GM23338 (cell line): ENCODE measurements at regions not wholly inside any gene's neighbourhood (a gene's known extent, or its start where the extent isn't known, plus 50 kb on each side); places are given as distances from the start of the nearest gene placed in this dataset.

ENCODE experiments used
- ATAC-seq: fragments of 200-7000 bp; cut with Tn5 transposase; 3 replicates; pipeline ENCODE4 v1.9.1; 2020
- DNase-seq: peaks from one replicate; pipeline ENCODE4 v3.0.0-alpha.2; 2015; ENCODE audit warnings: low spot score
- H2AFZ ChIP-seq: fragments of 200-600 bp; sonication (generic); 2 replicates; pipeline ENCODE4 v1.8.0; 2016; ENCODE audit warnings: antibody characterized with exemption, mild to moderate bottlenecking, moderate library complexity
- H3F3A ChIP-seq: fragments of 200-600 bp; sonication (generic); replicated peaks from 2 replicates; pipeline ENCODE4 v1.8.0; 2017; ENCODE audit warnings: antibody characterized with exemption, mixed run types, low read depth
- H3K27ac ChIP-seq: fragments of 200-600 bp; sonication (generic); 2 replicates; pipeline ENCODE4 v1.6.1; 2016; ENCODE audit warnings: low read depth
- H3K27me3 ChIP-seq: fragments of 200-600 bp; sonication (generic); 2 replicates; pipeline ENCODE4 v1.8.0; 2016; ENCODE audit warnings: mild to moderate bottlenecking, mixed run types, moderate library complexity; ENCODE audit not compliant: insufficient read depth
- H3K36me3 ChIP-seq: fragments of 200-600 bp; sonication (generic); 2 replicates; pipeline ENCODE4 v1.8.0; 2016; ENCODE audit warnings: mild to moderate bottlenecking; ENCODE audit not compliant: insufficient read depth
- H3K4me1 ChIP-seq: fragments of 200-600 bp; sonication (generic); 2 replicates; pipeline ENCODE4 v1.8.0; 2016; ENCODE audit warnings: mild to moderate bottlenecking, moderate library complexity; ENCODE audit not compliant: insufficient read depth
- H3K4me2 ChIP-seq: fragments of 200-600 bp; sonication (generic); 2 replicates; pipeline ENCODE4 v1.7.1; 2017; ENCODE audit warnings: mixed run types
- H3K4me3 ChIP-seq: fragments of 200-600 bp; sonication (generic); 2 replicates; pipeline ENCODE4 v1.6.1; 2016; ENCODE audit warnings: mixed run types
- H3K79me2 ChIP-seq: fragments of 200-600 bp; sonication (generic); replicated peaks from 2 replicates; pipeline ENCODE4 v1.8.0; 2017; ENCODE audit warnings: mild to moderate bottlenecking; ENCODE audit not compliant: insufficient read depth
- H3K9me2 ChIP-seq: fragments of 200-600 bp; sonication (generic); 2 replicates; pipeline ENCODE4 v1.8.0; 2017; ENCODE audit not compliant: insufficient read depth
- H4K20me1 ChIP-seq: fragments of 200-600 bp; sonication (generic); replicated peaks from 2 replicates; pipeline ENCODE4 v1.8.0; 2017; ENCODE audit warnings: mild to moderate bottlenecking; ENCODE audit not compliant: insufficient read depth
- H3K27ac Mint-ChIP-seq: 2 replicates; pipeline ENCODE4 v1.8.0; 2020; ENCODE audit warnings: inconsistent platforms, mild to moderate bottlenecking, moderate library complexity, mixed read lengths
- H3K27me3 Mint-ChIP-seq: 3 replicates; pipeline ENCODE4 v1.8.0; 2022; ENCODE audit warnings: low read depth, mild to moderate bottlenecking, moderate library complexity, mixed read lengths, inconsistent platforms; ENCODE audit not compliant: insufficient read depth, poor library complexity
- H3K36me3 Mint-ChIP-seq: 3 replicates; pipeline ENCODE4 v1.8.0; 2021; ENCODE audit warnings: low read depth, mild to moderate bottlenecking, inconsistent platforms, moderate library complexity, mixed read lengths
- H3K4me1 Mint-ChIP-seq: 3 replicates; pipeline ENCODE4 v1.8.0; 2020; ENCODE audit warnings: mild to moderate bottlenecking, inconsistent platforms, mixed read lengths
- H3K4me3 Mint-ChIP-seq: 3 replicates; pipeline ENCODE4 v1.8.0; 2021; ENCODE audit warnings: moderate library complexity, mild to moderate bottlenecking, inconsistent platforms, mixed read lengths
- H3K9me3 Mint-ChIP-seq: 3 replicates; pipeline ENCODE4 v1.8.0; 2020; ENCODE audit warnings: moderate library complexity, mild to moderate bottlenecking, inconsistent platforms, mixed read lengths
- CREB1 ChIP-seq: fragments of 250-450 bp; sonication (Bioruptor Pico); IDR thresholded peaks from 2 replicates; pipeline ENCODE4 v1.5.0; 2020; ENCODE audit warnings: low read depth, mild to moderate bottlenecking, moderate library complexity
- CTCF ChIP-seq, 2 experiments: fragments of 200-600 bp in 1 of 2; sonication (generic) in 1 of 2; conservative IDR thresholded peaks; 2 replicates each; pipeline versions ENCODE4 v1.5.1 to v1.6.1; 2016 to 2017; ENCODE audit warnings: antibody characterized with exemption in 2 of 2, low read depth in 2 of 2, mild to moderate bottlenecking in 2 of 2, moderate library complexity in 1 of 2
- EZH2 ChIP-seq: fragments of 200-600 bp; sonication (generic); IDR thresholded peaks from one replicate; pipeline ENCODE4 v1.8.0; 2017; ENCODE audit warnings: antibody characterized with exemption, mild to moderate bottlenecking, low read depth; ENCODE audit not compliant: unreplicated experiment
- EZH2phosphoT487 ChIP-seq: fragments of 200-600 bp; sonication (generic); IDR thresholded peaks from one replicate; pipeline ENCODE4 v1.8.1; 2018; ENCODE audit warnings: antibody characterized with exemption; ENCODE audit not compliant: unreplicated experiment
- STAT1 ChIP-seq: IDR thresholded peaks from one replicate; pipeline ENCODE4 v1.6.1; 2016; ENCODE audit warnings: antibody characterized with exemption; ENCODE audit not compliant: unreplicated experiment
- ZNF331 ChIP-seq: fragments of 250-450 bp; sonication (Bioruptor Pico); IDR thresholded peaks from 2 replicates; pipeline ENCODE4 v1.5.0; 2020; ENCODE audit warnings: low read depth, mild to moderate bottlenecking, moderate library complexity
- TF ChIP-seq, protein P1 (sequence below): IDR thresholded peaks from one replicate; pipeline ENCODE4 v1.6.1; 2018; ENCODE audit warnings: antibody characterized with exemption; ENCODE audit not compliant: unreplicated experiment

- TF ChIP-seq, protein P1, sequence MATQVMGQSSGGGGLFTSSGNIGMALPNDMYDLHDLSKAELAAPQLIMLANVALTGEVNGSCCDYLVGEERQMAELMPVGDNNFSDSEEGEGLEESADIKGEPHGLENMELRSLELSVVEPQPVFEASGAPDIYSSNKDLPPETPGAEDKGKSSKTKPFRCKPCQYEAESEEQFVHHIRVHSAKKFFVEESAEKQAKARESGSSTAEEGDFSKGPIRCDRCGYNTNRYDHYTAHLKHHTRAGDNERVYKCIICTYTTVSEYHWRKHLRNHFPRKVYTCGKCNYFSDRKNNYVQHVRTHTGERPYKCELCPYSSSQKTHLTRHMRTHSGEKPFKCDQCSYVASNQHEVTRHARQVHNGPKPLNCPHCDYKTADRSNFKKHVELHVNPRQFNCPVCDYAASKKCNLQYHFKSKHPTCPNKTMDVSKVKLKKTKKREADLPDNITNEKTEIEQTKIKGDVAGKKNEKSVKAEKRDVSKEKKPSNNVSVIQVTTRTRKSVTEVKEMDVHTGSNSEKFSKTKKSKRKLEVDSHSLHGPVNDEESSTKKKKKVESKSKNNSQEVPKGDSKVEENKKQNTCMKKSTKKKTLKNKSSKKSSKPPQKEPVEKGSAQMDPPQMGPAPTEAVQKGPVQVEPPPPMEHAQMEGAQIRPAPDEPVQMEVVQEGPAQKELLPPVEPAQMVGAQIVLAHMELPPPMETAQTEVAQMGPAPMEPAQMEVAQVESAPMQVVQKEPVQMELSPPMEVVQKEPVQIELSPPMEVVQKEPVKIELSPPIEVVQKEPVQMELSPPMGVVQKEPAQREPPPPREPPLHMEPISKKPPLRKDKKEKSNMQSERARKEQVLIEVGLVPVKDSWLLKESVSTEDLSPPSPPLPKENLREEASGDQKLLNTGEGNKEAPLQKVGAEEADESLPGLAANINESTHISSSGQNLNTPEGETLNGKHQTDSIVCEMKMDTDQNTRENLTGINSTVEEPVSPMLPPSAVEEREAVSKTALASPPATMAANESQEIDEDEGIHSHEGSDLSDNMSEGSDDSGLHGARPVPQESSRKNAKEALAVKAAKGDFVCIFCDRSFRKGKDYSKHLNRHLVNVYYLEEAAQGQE = no peak
- no peak for TF ChIP-seq CTCF (conservative IDR thresholded peaks at IDR 0.05; ENCODE audit: low read depth in 2 of 2)
- no peak for TF ChIP-seq ZNF331 (CRISPR knock-in tag)
- TF ChIP-seq EZH2phosphoT487 = no peak
- TF ChIP-seq EZH2 = no peak
- no peak for TF ChIP-seq CREB1 (CRISPR knock-in tag)
Measured at GRCh38 chr1:61517345-61517744, 207.6 kb downstream of the TM2D1 start (continued).

GRCh38 chr1:61515096-61515495 lies 209.8 kb downstream of the TM2D1 start:
- Histone ChIP-seq H3K4me3 (no peak overlapping the region), H3K79me2 (no peaks in the 10 kb centered on the region), H3K27me3 (no peaks in the 10 kb centered on the region), H3F3A (no peaks in the 10 kb centered on the region), H3K27ac (no peak overlapping the region), H3K36me3 (no peaks in the 10 kb centered on the region), H3K4me1 (peaks cover 8% of the 10 kb centered on the region; the same call in 1 of the 2 replicates), H3K4me2 (no peak overlapping the region), H3K9me2 (0 out of 2 replicates have a peak, but pooled peaks cover 4% of the 10 kb centered on the region), H2AFZ (no peak overlapping the region), H4K20me1 (no peaks in the 10 kb centered on the region)
- H3K27me3 Mint-ChIP-seq = no peaks in the 10 kb centered on the region
- DNase-seq (no peak), ATAC-seq (no peak)
- peaks cover 6% of the 10 kb centered on the region for H3K4me1 Mint-ChIP-seq
- H3K36me3 Mint-ChIP-seq = no peaks in the 10 kb centered on the region
- no peaks in the 10 kb centered on the region for H3K9me3 Mint-ChIP-seq
- H3K4me3 Mint-ChIP-seq = no peak overlapping the region
- H3K27ac Mint-ChIP-seq = no peak overlapping the region
- TF ChIP-seq EZH2 = no peak
- TF ChIP-seq CTCF (conservative IDR thresholded peaks at IDR 0.05; ENCODE audit: low read depth in 2 of 2) = no peak
- TF ChIP-seq CREB1 (CRISPR knock-in tag) = no peak
- TF ChIP-seq EZH2phosphoT487 = no peak
- TF ChIP-seq STAT1 = no peak
- TF ChIP-seq, protein P1 = no peak
